ENCODE measurements at regions not wholly inside any gene's neighbourhood (a gene's known extent, or its start where the extent isn't known, plus 50 kb on each side); places are given as distances from the start of the nearest gene placed in this dataset.

GRCh38 chr10:90326498-90327267 lies 531.2 kb downstream of the HTR7 start:
- TF ChIP-seq CTCF (IDR thresholded peaks at IDR 0.05): no peak
- no peak for TF ChIP-seq POLR2AphosphoS5 (IDR thresholded peaks at IDR 0.05)

Data from sigmoid colon (tissue), 4 donors.